ENCODE measurements at regions not wholly inside any gene's neighbourhood (a gene's known extent, or its start where the extent isn't known, plus 50 kb on each side); places are given as distances from the start of the nearest gene placed in this dataset.

- Histone ChIP-seq H3K27me3 (ENCODE audit: control insufficient read depth, insufficient read depth, low read length) (no peaks in the 10 kb centered on the region), H3K4me1 (ENCODE audit: control insufficient read depth, insufficient read depth, low read length) (no peaks in the 10 kb centered on the region), H3K4me3 (ENCODE audit: low read length) (no peak overlapping the region), H3K9me3 (replicated peaks; ENCODE audit: low read length) (no peaks in the 10 kb centered on the region), H3K4me2 (ENCODE audit: low read length) (no peak overlapping the region), H3K9ac (ENCODE audit: low read depth, low read length) (no peak overlapping the region), H3K36me3 (ENCODE audit: insufficient read depth, low read length) (no peaks in the 10 kb centered on the region)
Observed at GRCh38 chr18:64270121-64270520, 121.2 kb upstream of the LINC00305 start.

- H3K4me1 ChIP-seq (ENCODE audit: control insufficient read depth, insufficient read depth, low read length): no peaks in the 10 kb centered on the region
- no peaks in the 10 kb centered on the region for H3K36me3 ChIP-seq (ENCODE audit: insufficient read depth, low read length)
- no peak overlapping the region for H3K4me2 ChIP-seq (ENCODE audit: low read length)
Observed at GRCh38 chr18:64264171-64264570, 115.3 kb upstream of the LINC00305 start.

GRCh38 chr18:64260810-64261209 lies 111.9 kb upstream of the LINC00305 start:
- no peaks in the 10 kb centered on the region for H3K27me3 ChIP-seq (ENCODE audit: control insufficient read depth, insufficient read depth, low read length)
- H3K4me1 ChIP-seq (ENCODE audit: control insufficient read depth, insufficient read depth, low read length): no peaks in the 10 kb centered on the region
- H3K9me3 ChIP-seq (replicated peaks; ENCODE audit: low read length): no peaks in the 10 kb centered on the region
- no peak overlapping the region for H3K4me2 ChIP-seq (ENCODE audit: low read length)
- H3K9ac ChIP-seq (ENCODE audit: low read depth, low read length): no peak overlapping the region
- no peak overlapping the region for H3K4me3 ChIP-seq (ENCODE audit: low read length)
- H3K36me3 ChIP-seq (ENCODE audit: insufficient read depth, low read length): no peaks in the 10 kb centered on the region

More at GRCh38 chr18:64264171-64264570, 115.3 kb upstream of the LINC00305 start:
- H3K9me3 ChIP-seq (replicated peaks; ENCODE audit: low read length): no peaks in the 10 kb centered on the region
- H3K4me3 ChIP-seq (ENCODE audit: low read length): no peak overlapping the region
- H3K27me3 ChIP-seq (ENCODE audit: control insufficient read depth, insufficient read depth, low read length): no peaks in the 10 kb centered on the region
- no peak overlapping the region for H3K9ac ChIP-seq (ENCODE audit: low read depth, low read length)

- no peaks in the 10 kb centered on the region for H3K36me3 ChIP-seq (ENCODE audit: insufficient read depth, low read length)
- H3K4me1 ChIP-seq (ENCODE audit: control insufficient read depth, insufficient read depth, low read length): no peaks in the 10 kb centered on the region
- no peak overlapping the region for H3K4me3 ChIP-seq (ENCODE audit: low read length)
- H3K27me3 ChIP-seq (ENCODE audit: control insufficient read depth, insufficient read depth, low read length): no peaks in the 10 kb centered on the region
- H3K4me2 ChIP-seq (ENCODE audit: low read length): no peak overlapping the region
- no peak overlapping the region for H3K9ac ChIP-seq (ENCODE audit: low read depth, low read length)
- H3K9me3 ChIP-seq (replicated peaks; ENCODE audit: low read length): no peaks in the 10 kb centered on the region
Observed at GRCh38 chr18:64259871-64260270, 111.0 kb upstream of the LINC00305 start.

- H3K4me2 ChIP-seq (ENCODE audit: low read length): no peak overlapping the region
- H3K9me3 ChIP-seq (replicated peaks; ENCODE audit: low read length): no peaks in the 10 kb centered on the region
- H3K27me3 ChIP-seq (ENCODE audit: control insufficient read depth, insufficient read depth, low read length): no peaks in the 10 kb centered on the region
- no peak overlapping the region for H3K9ac ChIP-seq (ENCODE audit: low read depth, low read length)
- H3K4me3 ChIP-seq (ENCODE audit: low read length): no peak overlapping the region
- H3K4me1 ChIP-seq (ENCODE audit: control insufficient read depth, insufficient read depth, low read length): no peaks in the 10 kb centered on the region
- no peaks in the 10 kb centered on the region for H3K36me3 ChIP-seq (ENCODE audit: insufficient read depth, low read length)
Observed at GRCh38 chr18:64258111-64258650, 109.3 kb upstream of the LINC00305 start.

GRCh38 chr18:64254399-64255093 lies 105.7 kb upstream of the LINC00305 start:
- H3K4me3 ChIP-seq (ENCODE audit: low read length): no peak overlapping the region
- H3K4me2 ChIP-seq (ENCODE audit: low read length): no peak overlapping the region
- no peaks in the 10 kb centered on the region for H3K9me3 ChIP-seq (replicated peaks; ENCODE audit: low read length)
- H3K36me3 ChIP-seq (ENCODE audit: insufficient read depth, low read length): no peaks in the 10 kb centered on the region
- H3K27me3 ChIP-seq (ENCODE audit: control insufficient read depth, insufficient read depth, low read length): no peaks in the 10 kb centered on the region
- H3K9ac ChIP-seq (ENCODE audit: low read depth, low read length): no peak overlapping the region
- H3K4me1 ChIP-seq (ENCODE audit: control insufficient read depth, insufficient read depth, low read length): no peaks in the 10 kb centered on the region

GRCh38 chr18:64253873-64254272 lies 105.0 kb upstream of the LINC00305 start:
- no peak overlapping the region for H3K4me2 ChIP-seq (ENCODE audit: low read length)
- no peak overlapping the region for H3K4me3 ChIP-seq (ENCODE audit: low read length)
- no peaks in the 10 kb centered on the region for H3K4me1 ChIP-seq (ENCODE audit: control insufficient read depth, insufficient read depth, low read length)
- no peak overlapping the region for H3K9ac ChIP-seq (ENCODE audit: low read depth, low read length)
- no peaks in the 10 kb centered on the region for H3K36me3 ChIP-seq (ENCODE audit: insufficient read depth, low read length)
- no peaks in the 10 kb centered on the region for H3K9me3 ChIP-seq (replicated peaks; ENCODE audit: low read length)
- H3K27me3 ChIP-seq (ENCODE audit: control insufficient read depth, insufficient read depth, low read length): no peaks in the 10 kb centered on the region

- Histone ChIP-seq H3K4me3 (ENCODE audit: low read length) (no peak overlapping the region), H3K27me3 (ENCODE audit: control insufficient read depth, insufficient read depth, low read length) (no peaks in the 10 kb centered on the region), H3K4me2 (ENCODE audit: low read length) (no peak overlapping the region)
Observed at GRCh38 chr18:64253222-64253621, 104.3 kb upstream of the LINC00305 start.

GRCh38 chr18:64248836-64249235 lies 99.9 kb upstream of the LINC00305 start:
- H3K36me3 ChIP-seq (ENCODE audit: insufficient read depth, low read length): no peaks in the 10 kb centered on the region
- H3K27me3 ChIP-seq (ENCODE audit: control insufficient read depth, insufficient read depth, low read length): no peaks in the 10 kb centered on the region
- no peak overlapping the region for H3K9ac ChIP-seq (ENCODE audit: low read depth, low read length)
- H3K9me3 ChIP-seq (replicated peaks; ENCODE audit: low read length): peaks cover 8% of the 10 kb centered on the region
- H3K4me2 ChIP-seq (ENCODE audit: low read length): no peak overlapping the region
- H3K4me1 ChIP-seq (ENCODE audit: control insufficient read depth, insufficient read depth, low read length): no peaks in the 10 kb centered on the region
- H3K4me3 ChIP-seq (ENCODE audit: low read length): no peak overlapping the region

More at GRCh38 chr18:64253222-64253621, 104.3 kb upstream of the LINC00305 start:
- Histone ChIP-seq H3K9ac (ENCODE audit: low read depth, low read length) (no peak overlapping the region), H3K9me3 (replicated peaks; ENCODE audit: low read length) (no peaks in the 10 kb centered on the region), H3K4me1 (ENCODE audit: control insufficient read depth, insufficient read depth, low read length) (no peaks in the 10 kb centered on the region), H3K36me3 (ENCODE audit: insufficient read depth, low read length) (no peaks in the 10 kb centered on the region)

GRCh38 chr18:64245126-64245861 lies 96.4 kb upstream of the LINC00305 start:
- H3K4me3 ChIP-seq (ENCODE audit: low read length): no peak overlapping the region
- no peaks in the 10 kb centered on the region for H3K27me3 ChIP-seq (ENCODE audit: control insufficient read depth, insufficient read depth, low read length)
- no peaks in the 10 kb centered on the region for H3K36me3 ChIP-seq (ENCODE audit: insufficient read depth, low read length)
- H3K4me1 ChIP-seq (ENCODE audit: control insufficient read depth, insufficient read depth, low read length): no peaks in the 10 kb centered on the region
- no peak overlapping the region for H3K9ac ChIP-seq (ENCODE audit: low read depth, low read length)
- peaks cover 11% of the 10 kb centered on the region for H3K9me3 ChIP-seq (replicated peaks; ENCODE audit: low read length)
- no peak overlapping the region for H3K4me2 ChIP-seq (ENCODE audit: low read length)

GRCh38 chr18:64244571-64244970 lies 95.7 kb upstream of the LINC00305 start:
- Histone ChIP-seq H3K4me2 (ENCODE audit: low read length) (no peak overlapping the region), H3K9ac (ENCODE audit: low read depth, low read length) (no peak overlapping the region), H3K9me3 (replicated peaks; ENCODE audit: low read length) (peaks cover 11% of the 10 kb centered on the region), H3K36me3 (ENCODE audit: insufficient read depth, low read length) (no peaks in the 10 kb centered on the region), H3K27me3 (ENCODE audit: control insufficient read depth, insufficient read depth, low read length) (no peaks in the 10 kb centered on the region), H3K4me1 (ENCODE audit: control insufficient read depth, insufficient read depth, low read length) (no peaks in the 10 kb centered on the region), H3K4me3 (ENCODE audit: low read length) (no peak overlapping the region)
